ENCODE measurements at regions not wholly inside any gene's neighbourhood (a gene's known extent, or its start where the extent isn't known, plus 50 kb on each side); places are given as distances from the start of the nearest gene placed in this dataset.

- no peaks in the 10 kb centered on the region for H3K9me3 ChIP-seq (ENCODE audit: control insufficient read depth in 4 of 4, low read length in 3 of 4)
- WGBS, result 60% methylated on average over 3 of the region's 3 CpGs
- H3K27ac ChIP-seq (ENCODE audit: low read depth in 1 of 2, low read length in 2 of 2), result no peak overlapping the region
- DNase-seq (ENCODE audit: low spot score), result no peak
- no peak overlapping the region for H3K4me3 ChIP-seq (ENCODE audit: low read depth in 1 of 3, low read length in 3 of 3)
- no peaks in the 10 kb centered on the region for H3K4me1 ChIP-seq (ENCODE audit: control insufficient read depth in 4 of 4, insufficient read depth in 4 of 4, low read length in 3 of 4)
- H3K27me3 ChIP-seq (ENCODE audit: control insufficient read depth in 4 of 4, insufficient read depth in 4 of 4, low read length in 3 of 4), result no peaks in the 10 kb centered on the region
- TF ChIP-seq ATF3 (IDR thresholded peaks at IDR 0.05) (no peak), YY1 (IDR thresholded peaks at IDR 0.05) (no peak), EGR1 (IDR thresholded peaks at IDR 0.05; ENCODE audit: low read depth in 2 of 2) (no peak), TAF1 (conservative IDR thresholded peaks at IDR 0.05) (no peak), SP1 (IDR thresholded peaks at IDR 0.05) (no peak), RAD21 (IDR thresholded peaks at IDR 0.05) (no peak), RXRA (IDR thresholded peaks at IDR 0.05) (no peak), HNF4A (conservative IDR thresholded peaks at IDR 0.05) (no peak)
- no peak overlapping the region for H3K9ac ChIP-seq (ENCODE audit: low read depth in 1 of 2, low read length in 2 of 2)
- no peaks in the 10 kb centered on the region for H3K36me3 ChIP-seq (ENCODE audit: control insufficient read depth in 4 of 4, insufficient read depth in 3 of 4, low read depth in 1 of 4, low read length in 3 of 4)
Measured at GRCh38 chr18:60448487-60449267, 76.1 kb upstream of the MC4R start.

- no peak for TF ChIP-seq FOXA1 (IDR thresholded peaks at IDR 0.05)
- no peak for TF ChIP-seq SP1 (IDR thresholded peaks at IDR 0.05)
- TF ChIP-seq FOXA2 (IDR thresholded peaks at IDR 0.05), result no peak
- TF ChIP-seq MAX (IDR thresholded peaks at IDR 0.05), result no peak
- Histone ChIP-seq H3K4me3 (ENCODE audit: low read depth in 1 of 3, low read length in 3 of 3) (no peak overlapping the region), H3K9ac (ENCODE audit: low read depth in 1 of 2, low read length in 2 of 2) (no peak overlapping the region), H3K36me3 (ENCODE audit: control insufficient read depth in 4 of 4, insufficient read depth in 3 of 4, low read depth in 1 of 4, low read length in 3 of 4) (no peaks in the 10 kb centered on the region), H3K9me3 (ENCODE audit: control insufficient read depth in 4 of 4, low read length in 3 of 4) (no peaks in the 10 kb centered on the region), H3K27me3 (ENCODE audit: control insufficient read depth in 4 of 4, insufficient read depth in 4 of 4, low read length in 3 of 4) (no peaks in the 10 kb centered on the region), H3K4me1 (ENCODE audit: control insufficient read depth in 4 of 4, insufficient read depth in 4 of 4, low read length in 3 of 4) (no peaks in the 10 kb centered on the region), H3K27ac (ENCODE audit: low read depth in 1 of 2, low read length in 2 of 2) (no peak overlapping the region)
- no peak for DNase-seq (ENCODE audit: low spot score)
- 79% methylated on average over 1 of the region's 1 CpG for WGBS
Measured at GRCh38 chr18:60452421-60452820, 79.8 kb upstream of the MC4R start.

GRCh38 chr18:60466677-60467076, 94.1 kb upstream of the MC4R start:
- no peak for TF ChIP-seq FOXA1 (IDR thresholded peaks at IDR 0.05)
- no peak for TF ChIP-seq JUND (IDR thresholded peaks at IDR 0.05)
- TF ChIP-seq HNF4A (conservative IDR thresholded peaks at IDR 0.05), result no peak
- no peak for TF ChIP-seq TAF1 (conservative IDR thresholded peaks at IDR 0.05)
- TF ChIP-seq GABPA (IDR thresholded peaks at IDR 0.05 in 1 of 2, conservative IDR thresholded peaks at IDR 0.05 in 1 of 2), result no peak
- TF ChIP-seq ZBTB33 (IDR thresholded peaks at IDR 0.05), result no peak
- no peak for TF ChIP-seq NR2F2 (IDR thresholded peaks at IDR 0.05)
- no peak for TF ChIP-seq ATF3 (IDR thresholded peaks at IDR 0.05)
- no peak for TF ChIP-seq CTCF (IDR thresholded peaks at IDR 0.05; ENCODE audit: low read depth, low read length, missing input control)
- TF ChIP-seq HNF4G (IDR thresholded peaks at IDR 0.05), result no peak
- no peak for TF ChIP-seq YY1 (IDR thresholded peaks at IDR 0.05)
- TF ChIP-seq SP1 (IDR thresholded peaks at IDR 0.05), result no peak
- TF ChIP-seq RXRA (IDR thresholded peaks at IDR 0.05), result no peak
- TF ChIP-seq REST (IDR thresholded peaks at IDR 0.05), result no peak
- TF ChIP-seq MAX (IDR thresholded peaks at IDR 0.05), result no peak
- TF ChIP-seq FOXA2 (IDR thresholded peaks at IDR 0.05), result no peak
- TF ChIP-seq EGR1 (IDR thresholded peaks at IDR 0.05; ENCODE audit: low read depth in 2 of 2), result no peak
- TF ChIP-seq RAD21 (IDR thresholded peaks at IDR 0.05), result no peak
- no peak overlapping the region for H3K9ac ChIP-seq (ENCODE audit: low read depth in 1 of 2, low read length in 2 of 2)
- 83% methylated on average over 3 of the region's 3 CpGs for WGBS

More at GRCh38 chr18:60466677-60467076, 94.1 kb upstream of the MC4R start:
- no peaks in the 10 kb centered on the region for H3K4me1 ChIP-seq (ENCODE audit: control insufficient read depth in 4 of 4, insufficient read depth in 4 of 4, low read length in 3 of 4)
- H3K27ac ChIP-seq (ENCODE audit: low read depth in 1 of 2, low read length in 2 of 2), result no peak overlapping the region
- no peak overlapping the region for H3K4me3 ChIP-seq (ENCODE audit: low read depth in 1 of 3, low read length in 3 of 3)
- no peaks in the 10 kb centered on the region for H3K36me3 ChIP-seq (ENCODE audit: control insufficient read depth in 4 of 4, insufficient read depth in 3 of 4, low read depth in 1 of 4, low read length in 3 of 4)
- DNase-seq (ENCODE audit: low spot score), result no peak
- H3K9me3 ChIP-seq (ENCODE audit: control insufficient read depth in 4 of 4, low read length in 3 of 4), result no peaks in the 10 kb centered on the region
- no peaks in the 10 kb centered on the region for H3K27me3 ChIP-seq (ENCODE audit: control insufficient read depth in 4 of 4, insufficient read depth in 4 of 4, low read length in 3 of 4)
